ENCODE measurements at regions not wholly inside any gene's neighbourhood (a gene's known extent, or its start where the extent isn't known, plus 50 kb on each side); places are given as distances from the start of the nearest gene placed in this dataset.

GRCh38 chr2:118321432-118322105 is 233.3 kb downstream of the INSIG2 start:
- DNase-seq (ENCODE audit: low read depth) = no peak
- H3K4me3 ChIP-seq (ENCODE audit: control insufficient read depth, low read depth, low read length) = no peak overlapping the region
- no peak for TF ChIP-seq CTCF (IDR thresholded peaks at IDR 0.05; ENCODE audit: control insufficient read depth, insufficient read depth, low read depth, low read length, missing control alignments)

- no peak overlapping the region for H3K4me3 ChIP-seq (ENCODE audit: control insufficient read depth, low read depth, low read length)
- DNase-seq (ENCODE audit: low read depth) = no peak
- TF ChIP-seq CTCF (IDR thresholded peaks at IDR 0.05; ENCODE audit: control insufficient read depth, insufficient read depth, low read depth, low read length, missing control alignments) = no peak
These were observed 232.4 kb downstream of the INSIG2 start for GRCh38 chr2:118320658-118321057.

GRCh38 chr2:118320196-118320595 is 231.9 kb downstream of the INSIG2 start:
- no peak for DNase-seq (ENCODE audit: low read depth)
- no peak overlapping the region for H3K4me3 ChIP-seq (ENCODE audit: control insufficient read depth, low read depth, low read length)
- TF ChIP-seq CTCF (IDR thresholded peaks at IDR 0.05; ENCODE audit: control insufficient read depth, insufficient read depth, low read depth, low read length, missing control alignments) = no peak

GRCh38 chr2:118319271-118319684 is 231.0 kb downstream of the INSIG2 start:
- no peak for TF ChIP-seq CTCF (IDR thresholded peaks at IDR 0.05; ENCODE audit: control insufficient read depth, insufficient read depth, low read depth, low read length, missing control alignments)
- no peak overlapping the region for H3K4me3 ChIP-seq (ENCODE audit: control insufficient read depth, low read depth, low read length)
- DNase-seq (ENCODE audit: low read depth) = no peak

GRCh38 chr2:118315606-118316005 is 227.3 kb downstream of the INSIG2 start:
- DNase-seq (ENCODE audit: low read depth) = no peak
- no peak for TF ChIP-seq CTCF (IDR thresholded peaks at IDR 0.05; ENCODE audit: control insufficient read depth, insufficient read depth, low read depth, low read length, missing control alignments)
- no peak overlapping the region for H3K4me3 ChIP-seq (ENCODE audit: control insufficient read depth, low read depth, low read length)

- no peak overlapping the region for H3K4me3 ChIP-seq (ENCODE audit: control insufficient read depth, low read depth, low read length)
- no peak for TF ChIP-seq CTCF (IDR thresholded peaks at IDR 0.05; ENCODE audit: control insufficient read depth, insufficient read depth, low read depth, low read length, missing control alignments)
- DNase-seq (ENCODE audit: low read depth) = no peak
These were observed 224.9 kb downstream of the INSIG2 start for GRCh38 chr2:118312969-118313756.

Data from AG09309 (cell line).